ENCODE measurements at regions not wholly inside any gene's neighbourhood (a gene's known extent, or its start where the extent isn't known, plus 50 kb on each side); places are given as distances from the start of the nearest gene placed in this dataset.

- H3K14ac ChIP-seq (ENCODE audit: insufficient read depth, low read length): no peak overlapping the region
- no peak overlapping the region for H3K4ac ChIP-seq (ENCODE audit: low read depth, low read length)
- Mint-ChIP-seq H3K27ac (no peak overlapping the region), H3K4me1 (no peaks in the 10 kb centered on the region; a peak in 1 of 4 replicates), H3K9me3 (no peaks in the 10 kb centered on the region; a peak in 1 of 5 replicates), H3K4me3 (no peak overlapping the region), H3K27me3 (ENCODE audit: low read depth) (no peaks in the 10 kb centered on the region; the same call in 1 of the 2 replicates), H3K36me3 (ENCODE audit: insufficient read depth in 1 of 3, low read depth in 3 of 3) (peaks cover 0 to 3% (median 0%) of the 10 kb centered on the region in 3 experiments; a peak in 2 of 7 replicates)
- no peak overlapping the region for H3K27ac ChIP-seq (ENCODE audit: insufficient read length, low read depth, low read length)
- no peak overlapping the region for H2BK15ac ChIP-seq (ENCODE audit: low read depth, low read length)
- H2BK5ac ChIP-seq (ENCODE audit: insufficient read length, low read length): no peak overlapping the region
- no peaks in the 10 kb centered on the region for H3K79me1 ChIP-seq (ENCODE audit: insufficient read depth, low read depth, low read length, poor library complexity, severe bottlenecking)
- no peaks in the 10 kb centered on the region for H4K20me1 ChIP-seq (ENCODE audit: control insufficient read depth, insufficient read depth, insufficient read length)
- no peaks in the 10 kb centered on the region for H3K79me2 ChIP-seq (ENCODE audit: insufficient read depth, low read length)
- no peak overlapping the region for H4K5ac ChIP-seq (ENCODE audit: insufficient read length, low read depth, low read length)
- H2AK5ac ChIP-seq (ENCODE audit: insufficient read length, low read length): no peak overlapping the region
- no peaks in the 10 kb centered on the region for H3K4me1 ChIP-seq (ENCODE audit: insufficient read depth, low read length)
- no peak overlapping the region for H3K4me2 ChIP-seq (ENCODE audit: insufficient read depth, insufficient read length, low read length)
- no peak overlapping the region for H3K56ac ChIP-seq (ENCODE audit: insufficient read length, low read depth, low read length)
- DNase-seq: no peak
- H2BK120ac ChIP-seq (ENCODE audit: low read depth, low read length, poor library complexity, severe bottlenecking): no peak overlapping the region
- H3K9me3 ChIP-seq (ENCODE audit: control insufficient read depth, low read depth, low read length): no peaks in the 10 kb centered on the region
- no peak overlapping the region for H4K8ac ChIP-seq (replicated peaks; ENCODE audit: insufficient read length, low read depth, low read length)
- no peak for TF ChIP-seq CTCF (conservative IDR thresholded peaks at IDR 0.05)
- no peak overlapping the region for H3T11ph ChIP-seq (ENCODE audit: low read length)
- H2BK20ac ChIP-seq (ENCODE audit: low read depth, low read length, poor library complexity, severe bottlenecking): no peak overlapping the region
- WGBS (ENCODE audit: extremely low coverage, insufficient read length, low lambda C conversion rate): no CpG with 5 or more reads among the region's 3 CpGs
- no peak overlapping the region for H3K18ac ChIP-seq (ENCODE audit: insufficient read length, low read depth, low read length)
- no peak overlapping the region for H2BK12ac ChIP-seq (ENCODE audit: insufficient read length, low read depth, low read length)
- no peak overlapping the region for H2AFZ ChIP-seq (ENCODE audit: low read length)
- H4K91ac ChIP-seq (ENCODE audit: insufficient read length, low read depth, low read length): no peak overlapping the region
- H3K23ac ChIP-seq (ENCODE audit: insufficient read length, low read depth, low read length): no peak overlapping the region
- no peaks in the 10 kb centered on the region for H3K27me3 ChIP-seq (ENCODE audit: insufficient read depth, low read length)
- no peaks in the 10 kb centered on the region for H3K23me2 ChIP-seq (ENCODE audit: insufficient read length, low read depth, low read length, poor library complexity, severe bottlenecking)
- H3K9ac ChIP-seq (ENCODE audit: extremely low read depth, insufficient read length, low read length): no peak overlapping the region
Observed at GRCh38 chr2:49309461-49309860, 155.1 kb upstream of the FSHR start.
